Fibroblast of the conjunctiva (primary cell): ENCODE measurements at regions not wholly inside any gene's neighbourhood (a gene's known extent, or its start where the extent isn't known, plus 50 kb on each side); places are given as distances from the start of the nearest gene placed in this dataset.

Experiments
- DNase-seq: peaks from one replicate; pipeline ENCODE4 v3.0.0-alpha.2; 2010; ENCODE audit warnings: low read depth

GRCh38 chr1:106968644-106969043 is 87.8 kb upstream of the PRMT6 start:
- DNase-seq = no peak

- DNase-seq = no peak
Observed at GRCh38 chr1:106969731-106970130, 86.7 kb upstream of the PRMT6 start.

- DNase-seq = no peak
Observed at GRCh38 chr1:106972074-106972473, 84.4 kb upstream of the PRMT6 start.

- no peak for DNase-seq
Observed at GRCh38 chr1:106975944-106976343, 80.5 kb upstream of the PRMT6 start.

- peak; percentile 80 for DNase-seq
Observed at GRCh38 chr1:106978477-106979322, 77.8 kb upstream of the PRMT6 start.

- DNase-seq = no peak
Observed at GRCh38 chr1:106979371-106979770, 77.1 kb upstream of the PRMT6 start.

- no peak for DNase-seq
Observed at GRCh38 chr1:106980121-106980520, 76.4 kb upstream of the PRMT6 start.

- no peak for DNase-seq
Observed at GRCh38 chr1:106984801-106985200, 71.7 kb upstream of the PRMT6 start.

- no peak for DNase-seq
Observed at GRCh38 chr1:106986603-106987002, 69.9 kb upstream of the PRMT6 start.

GRCh38 chr1:106995970-106996369 is 60.5 kb upstream of the PRMT6 start:
- no peak for DNase-seq

- no peak for DNase-seq
Observed at GRCh38 chr1:106998431-106999002, 58.0 kb upstream of the PRMT6 start.

- DNase-seq = no peak
Observed at GRCh38 chr1:107000902-107001301, 55.6 kb upstream of the PRMT6 start.

- DNase-seq = no peak
Observed at GRCh38 chr1:107003972-107004371, 52.5 kb upstream of the PRMT6 start.

GRCh38 chr1:107004421-107004820 is 52.1 kb upstream of the PRMT6 start:
- DNase-seq = no peak
